HG03354 (cell line): ENCODE measurements at regions not wholly inside any gene's neighbourhood (a gene's known extent, or its start where the extent isn't known, plus 50 kb on each side); places are given as distances from the start of the nearest gene placed in this dataset.
A peak's percentile ranks its signal among the peaks of the same experiment; 100 is the strongest.

Experiments
- ATAC-seq: cut with Tn5 transposase; IDR thresholded peaks from one replicate; pipeline ENCODE4 v1.9.1; 2021; ENCODE audit warnings: mild to moderate bottlenecking; ENCODE audit not compliant: unreplicated experiment, poor library complexity, severe bottlenecking

- no peak for ATAC-seq
Measured at GRCh38 chr15:98398056-98398455, 250.3 kb upstream of the IGF1R start.

DNA sequence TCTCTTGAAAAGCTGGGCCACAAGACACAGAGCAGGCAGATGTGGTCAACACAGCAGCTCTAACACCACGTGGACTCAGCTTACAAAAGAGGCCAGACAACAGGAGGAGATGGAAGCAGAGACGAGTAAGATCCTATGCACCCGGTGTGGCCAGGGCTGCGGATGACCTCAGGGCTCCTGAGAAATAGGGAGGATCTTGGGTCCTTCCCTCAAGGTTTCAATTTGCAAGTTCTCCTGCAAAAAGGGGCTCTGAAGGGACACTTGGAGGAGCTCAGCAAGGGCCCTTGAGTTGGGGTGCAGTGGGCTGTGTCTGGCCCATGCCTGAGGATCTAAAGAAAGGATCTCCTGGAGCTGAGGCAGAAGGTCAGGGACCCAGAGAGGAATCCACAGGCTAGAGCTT, 249.5 kb upstream of the IGF1R start:
- ATAC-seq, result no peak

DNA sequence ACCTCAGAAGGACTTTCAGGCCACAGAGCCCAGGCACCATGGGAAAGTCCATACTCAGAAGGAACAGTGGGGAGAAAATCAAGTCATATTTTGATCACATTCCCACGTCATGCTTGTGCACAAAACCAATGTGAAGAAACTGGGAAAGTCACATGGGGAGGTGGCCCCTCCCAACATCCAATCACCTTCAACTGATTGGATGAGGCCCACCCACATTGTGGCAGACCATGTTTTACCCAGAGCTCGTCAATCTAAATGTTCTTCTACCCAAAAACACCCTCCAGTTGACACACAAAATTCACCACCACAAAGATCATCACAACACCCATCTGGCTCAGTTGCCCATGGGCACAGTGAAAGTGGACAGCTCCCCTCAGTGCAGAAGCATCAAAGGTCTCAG, 248.2 kb upstream of the IGF1R start:
- no peak for ATAC-seq

DNA sequence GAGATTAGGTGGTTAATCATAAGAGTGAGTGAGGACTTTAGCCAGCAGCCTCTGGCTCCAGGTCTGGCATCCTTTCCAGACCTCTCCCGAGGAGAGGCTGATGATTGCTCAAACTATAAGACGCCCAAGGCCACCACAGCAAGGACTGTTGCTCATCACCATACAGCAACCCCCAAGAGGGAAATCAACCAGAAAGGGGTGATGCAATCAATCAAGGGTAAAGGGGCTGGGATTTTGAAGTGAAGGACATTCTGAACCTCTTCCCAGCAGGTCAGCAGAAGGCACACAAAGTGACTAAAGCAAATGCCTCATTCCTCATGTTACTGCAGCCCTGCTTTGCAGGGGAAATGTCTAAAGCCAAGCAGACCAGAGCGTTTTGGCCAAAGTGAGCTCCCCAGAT, 247.3 kb upstream of the IGF1R start:
- no peak for ATAC-seq

DNA sequence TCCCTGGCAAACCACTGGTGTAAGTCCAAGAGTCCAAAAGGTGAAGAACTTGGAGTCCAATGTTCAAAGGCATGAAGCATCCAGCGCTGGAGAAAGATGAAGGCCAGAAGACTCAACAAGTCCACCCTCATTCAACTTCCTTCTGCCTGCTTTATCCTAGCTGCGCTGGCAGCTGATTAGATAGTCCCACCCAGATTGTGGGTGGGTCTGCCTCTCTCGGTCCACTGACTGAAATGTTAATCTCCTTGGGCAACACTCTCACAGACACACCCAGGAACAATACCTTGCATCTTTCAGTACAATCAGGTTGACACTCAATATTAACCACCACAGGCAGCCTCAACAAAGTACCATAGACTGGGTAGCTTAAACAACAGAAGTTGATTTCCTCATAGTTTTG, 245.9 kb upstream of the IGF1R start:
- ATAC-seq, result no peak

GRCh38 chr15:98403169-98403568, 245.2 kb upstream of the IGF1R start:
- ATAC-seq, result no peak

DNA sequence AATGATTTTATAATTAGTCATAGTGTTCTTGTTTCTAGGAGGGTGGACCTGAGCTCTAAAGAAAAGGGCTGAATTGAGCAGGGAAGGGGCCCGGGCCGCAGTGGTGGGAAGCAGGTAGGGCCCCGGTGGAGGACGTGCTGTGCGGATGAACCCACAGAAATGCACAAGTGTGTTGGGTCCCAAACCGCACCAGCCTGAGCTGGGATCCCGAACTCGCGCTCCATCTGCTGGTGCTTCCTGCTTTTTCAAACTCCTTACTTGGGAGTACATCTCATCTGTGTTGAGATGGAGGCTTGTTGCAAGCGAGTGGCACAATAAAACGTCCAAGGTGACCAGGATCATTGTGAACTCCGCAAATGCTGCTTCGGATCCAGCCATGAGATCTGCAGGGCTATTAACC, 244.8 kb upstream of the IGF1R start:
- no peak for ATAC-seq

DNA sequence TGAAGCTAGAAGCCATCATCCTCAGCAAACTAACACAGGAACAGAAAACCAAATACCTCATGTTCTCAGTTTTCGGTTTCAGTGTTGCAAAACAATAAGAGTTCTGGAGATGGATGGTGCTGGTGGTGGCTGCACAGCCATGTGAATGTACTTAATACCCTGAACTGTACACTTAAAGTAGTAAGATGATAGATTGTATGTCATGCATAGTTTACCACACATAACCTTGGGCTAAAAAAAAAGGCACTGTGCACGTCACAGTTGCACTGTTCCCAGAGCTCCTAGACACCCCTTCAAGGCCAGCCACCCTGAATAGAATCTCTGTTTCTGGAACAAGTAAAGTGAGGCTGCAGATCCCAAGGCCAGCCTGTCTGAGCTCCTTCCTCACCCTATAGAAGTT, 243.3 kb upstream of the IGF1R start:
- ATAC-seq, result no peak

- ATAC-seq, result no peak
Measured at GRCh38 chr15:98408231-98408630, 240.1 kb upstream of the IGF1R start.

DNA sequence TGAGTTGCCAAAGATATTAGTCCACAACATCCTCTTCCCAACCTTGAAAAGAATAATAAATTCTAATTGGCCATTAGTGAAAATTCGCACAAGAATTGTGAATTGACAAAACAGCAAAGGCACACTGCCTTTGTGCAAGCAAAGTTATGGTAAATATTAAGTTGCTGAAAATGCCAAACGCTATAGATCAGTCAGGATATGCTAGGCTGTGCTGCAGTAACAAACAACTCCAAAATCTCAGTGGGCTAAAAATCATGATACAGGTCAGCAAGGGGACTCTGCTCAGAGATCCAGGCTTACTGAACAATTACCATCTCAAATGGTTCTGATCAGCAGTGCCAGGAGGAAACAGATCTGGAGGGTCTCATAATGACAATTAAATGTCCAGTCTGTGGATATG, 238.0 kb upstream of the IGF1R start:
- ATAC-seq, result no peak

GRCh38 chr15:98412852-98413251, 235.5 kb upstream of the IGF1R start:
- no peak for ATAC-seq

GRCh38 chr15:98413933-98414546, 234.3 kb upstream of the IGF1R start:
- no peak for ATAC-seq

GRCh38 chr15:98416222-98416855, 232.0 kb upstream of the IGF1R start:
- no peak for ATAC-seq

DNA sequence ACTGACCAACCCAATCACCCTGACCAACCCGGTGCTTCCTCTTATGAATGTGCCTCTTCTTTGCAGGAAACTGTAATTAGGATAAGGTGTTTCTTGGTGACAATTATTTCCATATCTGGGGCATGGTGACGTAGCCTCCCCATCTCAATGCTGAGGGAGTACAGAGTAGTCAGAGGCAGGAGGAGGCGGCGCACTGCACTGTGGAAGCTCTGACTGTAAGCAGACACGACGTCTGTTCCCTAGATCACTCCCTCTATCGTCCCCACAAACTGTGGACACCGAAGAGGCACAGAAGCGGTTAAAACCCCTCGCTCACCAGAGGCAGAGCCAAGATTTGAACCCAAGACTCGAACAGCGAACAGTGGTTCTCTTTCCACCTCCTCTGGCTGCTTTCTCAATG, 231.0 kb upstream of the IGF1R start:
- ATAC-seq, result no peak

- no peak for ATAC-seq
Measured at GRCh38 chr15:98418122-98418521, 230.2 kb upstream of the IGF1R start.

DNA sequence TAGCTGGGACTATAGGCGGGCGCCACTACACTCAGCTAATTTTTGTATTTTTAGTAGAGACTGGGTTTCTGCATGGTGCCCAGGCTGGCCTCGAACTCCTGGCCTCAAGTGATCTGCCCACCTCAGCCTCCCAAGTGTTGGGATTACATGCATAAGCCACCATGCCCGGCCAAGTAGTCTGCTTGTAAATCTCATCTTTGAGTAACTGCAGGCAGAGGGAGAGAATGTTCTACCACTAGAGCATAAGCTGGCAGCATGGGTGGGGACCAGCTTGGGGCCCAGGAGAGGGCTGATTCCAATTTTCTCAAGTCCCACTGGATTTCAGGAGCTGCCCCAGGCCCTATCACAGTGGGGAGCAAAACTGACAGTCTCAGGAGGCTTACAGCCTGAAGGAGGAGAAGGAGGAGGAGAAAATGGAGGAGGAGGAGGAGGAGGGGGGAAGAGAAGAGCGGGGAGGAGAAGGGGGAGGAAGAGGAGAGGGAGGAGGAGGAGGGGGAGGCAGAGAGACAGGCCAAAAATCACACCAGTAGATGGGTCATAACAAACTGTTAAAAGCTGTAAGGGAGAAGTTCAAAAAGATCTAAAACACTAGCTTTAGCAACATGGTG, 229.1 kb upstream of the IGF1R start:
- no peak for ATAC-seq

- ATAC-seq, result no peak
Measured at GRCh38 chr15:98420837-98421236, 227.5 kb upstream of the IGF1R start.

DNA sequence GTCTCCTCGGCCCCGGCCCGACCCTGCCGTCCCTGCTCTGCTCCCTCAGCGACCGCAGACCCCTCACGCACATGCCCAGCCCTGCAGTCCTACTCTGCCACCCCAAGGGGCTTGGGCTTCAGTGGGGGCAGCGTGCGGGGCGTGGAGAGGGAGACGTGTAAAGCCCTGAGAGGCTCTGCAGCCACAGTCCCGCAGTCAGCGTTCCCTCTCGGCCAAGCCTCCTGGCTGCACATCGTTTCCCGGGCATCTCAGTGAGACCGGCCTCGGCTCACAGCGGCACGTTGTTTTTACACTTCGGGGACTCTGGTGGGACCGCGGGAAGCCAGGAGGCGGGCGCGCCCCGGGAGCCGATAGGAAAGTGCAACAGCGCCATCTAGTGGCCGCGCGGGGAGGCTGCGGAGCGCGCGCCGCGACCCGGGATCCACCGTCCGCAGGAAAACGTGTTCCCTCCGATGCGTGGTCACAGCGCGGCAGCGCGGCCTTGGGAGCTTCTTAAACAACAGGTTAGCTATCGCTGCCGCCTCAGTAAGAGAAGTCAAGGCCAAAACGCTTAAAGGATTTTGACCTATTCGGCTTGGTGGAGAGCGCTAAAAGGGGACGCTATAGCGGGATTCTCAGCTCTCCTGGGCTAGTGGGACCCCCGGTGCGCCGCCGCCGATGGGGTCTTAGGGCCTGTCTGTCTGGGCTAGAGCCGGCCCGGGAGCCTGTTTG, 226.8 kb upstream of the IGF1R start:
- peak; percentile 90 for ATAC-seq

DNA sequence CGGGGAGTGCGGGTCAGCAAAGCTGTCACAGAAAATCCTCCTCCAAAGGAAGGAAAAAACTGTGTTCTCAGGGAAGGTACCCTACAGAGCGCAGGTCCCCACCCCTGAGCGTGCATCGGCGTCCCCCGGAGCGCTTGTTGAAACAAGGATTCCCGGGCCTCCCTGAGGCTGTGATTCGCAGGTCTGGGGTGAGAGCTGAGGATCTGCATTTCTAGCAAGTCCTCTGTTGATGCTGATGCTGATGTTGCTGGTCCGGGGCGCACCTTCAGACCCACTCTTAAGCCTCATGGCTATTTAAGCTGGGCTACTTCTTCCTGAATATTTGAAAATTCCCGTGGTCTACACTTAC, 226.2 kb upstream of the IGF1R start:
- ATAC-seq, result peak; percentile 6

DNA sequence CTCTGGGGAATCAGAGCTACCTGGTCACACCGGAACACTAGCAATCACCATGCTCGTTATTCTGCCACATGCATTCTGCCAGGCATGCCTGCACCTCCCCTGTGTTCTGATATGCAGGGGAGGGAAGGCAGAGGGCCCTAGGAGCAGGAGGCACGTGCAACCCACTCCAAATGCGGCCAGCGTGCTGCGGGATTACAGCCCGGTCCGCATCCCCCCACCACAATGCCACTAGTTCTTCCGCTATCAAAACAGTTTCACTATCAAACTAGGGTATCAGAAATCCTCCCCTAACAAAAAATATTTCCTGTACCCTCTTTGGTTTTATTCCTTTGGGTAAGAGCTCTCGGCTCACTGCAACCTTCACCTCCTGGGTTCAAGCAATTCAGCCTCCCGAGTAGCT, 223.2 kb upstream of the IGF1R start:
- ATAC-seq, result no peak

DNA sequence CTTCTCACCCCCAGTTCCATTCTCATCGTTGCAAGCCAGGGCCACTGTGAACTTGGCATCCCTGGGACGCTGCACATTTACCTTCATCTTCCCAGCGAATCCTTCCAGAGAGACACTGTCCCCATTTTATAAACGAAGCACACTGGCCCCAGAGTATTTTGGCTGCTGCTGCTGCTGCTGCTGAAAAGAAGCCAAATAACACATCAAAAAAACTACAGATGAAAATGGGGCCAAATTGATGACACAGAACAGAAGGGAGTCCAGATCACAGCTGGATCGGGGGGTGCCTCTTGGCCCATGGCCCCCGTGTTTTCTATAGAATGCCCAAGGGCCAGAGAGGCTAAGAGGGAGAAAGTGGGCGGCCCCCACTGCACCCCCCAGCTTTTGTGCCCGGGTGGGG, 221.0 kb upstream of the IGF1R start:
- no peak for ATAC-seq
